DND-41 (cell line): ENCODE measurements at regions not wholly inside any gene's neighbourhood (a gene's known extent, or its start where the extent isn't known, plus 50 kb on each side); places are given as distances from the start of the nearest gene placed in this dataset.

Experiments used
- CTCF ChIP-seq: IDR thresholded peaks from 2 replicates; pipeline ENCODE4 v1.5.1; 2012; ENCODE audit warnings: borderline replicate concordance, low read length, moderate library complexity, mild to moderate bottlenecking; ENCODE audit not compliant: poor library complexity, severe bottlenecking; ENCODE audit errors: extremely low read depth
- EZH2 ChIP-seq: IDR thresholded peaks from 3 replicates; pipeline ENCODE4 v1.6.1; 2012; ENCODE audit warnings: borderline replicate concordance, low read depth, mild to moderate bottlenecking, moderate library complexity, low read length, inconsistent platforms; ENCODE audit not compliant: severe bottlenecking

- TF ChIP-seq CTCF, result no peak
- TF ChIP-seq EZH2, result no peak
Measured at GRCh38 chr2:16509042-16509441, 156.6 kb downstream of the CYRIA start.
